Ascending aorta (tissue), 2 donors: ENCODE measurements at regions not wholly inside any gene's neighbourhood (a gene's known extent, or its start where the extent isn't known, plus 50 kb on each side); places are given as distances from the start of the nearest gene placed in this dataset.

Experiments used
- DNase-seq, 2 donors: peaks; one replicate each; pipeline ENCODE4 v3.0.0-alpha.2; 2019; ENCODE audit warnings: low spot score in 2 of 2
- H3K27ac ChIP-seq, 2 donors: fragments of 200-600 bp; sonication (generic); one replicate each; pipeline ENCODE4 v1.5.1; 2016 to 2017; ENCODE audit warnings: mild to moderate bottlenecking in 1 of 2
- H3K27me3 ChIP-seq: fragments of 200-600 bp; sonication (generic); one replicate; pipeline ENCODE4 v1.5.1; 2017
- H3K36me3 ChIP-seq, 2 donors: fragments of 200-600 bp; sonication (generic); one replicate each; pipeline ENCODE4 v1.5.1; 2016
- H3K4me1 ChIP-seq, 2 donors: fragments of 200-600 bp; sonication (generic); one replicate each; pipeline ENCODE4 v1.5.1; 2016 to 2017; ENCODE audit warnings: mild to moderate bottlenecking in 1 of 2
- H3K4me3 ChIP-seq, 2 donors: fragments of 200-600 bp; sonication (generic); one replicate each; pipeline ENCODE4 v1.5.1; 2016 to 2017; ENCODE audit warnings: mild to moderate bottlenecking in 1 of 2
- H3K9me3 ChIP-seq, 2 donors: fragments of 200-600 bp; sonication (generic); one replicate each; pipeline ENCODE4 v1.5.1; 2016
- CTCF ChIP-seq, 3 experiments: fragments of 200-600 bp in 2 of 3; fragments of 450-650 bp in 1 of 3; sonication (generic) in 2 of 3; IDR thresholded peaks; one replicate each; pipeline ENCODE4 v1.5.1; 2016 to 2019; ENCODE audit warnings: antibody characterized with exemption in 3 of 3, mild to moderate bottlenecking in 1 of 3, moderate library complexity in 1 of 3
- intact Hi-C: fragments of 100-400 bp; cut with DNase I; formaldehyde crosslinking; loops from one replicate; pipeline ENCODE4 v1.15.1; 2023

GRCh38 chr13:34502621-34503020, 439.4 kb upstream of the NBEA start:
- Histone ChIP-seq H3K4me1 (no peaks in the 10 kb centered on the region), H3K9me3 (no peaks in the 10 kb centered on the region), H3K27me3 (no peaks in the 10 kb centered on the region), H3K27ac (no peak overlapping the region), H3K4me3 (no peak overlapping the region), H3K36me3 (no peaks in the 10 kb centered on the region)
- no peak for TF ChIP-seq CTCF (IDR thresholded peaks at IDR 0.05)
- intact Hi-C loops: no loop called here
- no peak for DNase-seq

GRCh38 chr13:34506796-34507195, 435.3 kb upstream of the NBEA start:
- no peaks in the 10 kb centered on the region for H3K27me3 ChIP-seq
- no peaks in the 10 kb centered on the region for H3K9me3 ChIP-seq
- no peaks in the 10 kb centered on the region for H3K4me1 ChIP-seq
- DNase-seq: no peak
- no peak overlapping the region for H3K4me3 ChIP-seq
- H3K36me3 ChIP-seq: no peaks in the 10 kb centered on the region
- H3K27ac ChIP-seq: no peak overlapping the region
- no peak for TF ChIP-seq CTCF (IDR thresholded peaks at IDR 0.05)
- intact Hi-C loops: no loop called here

GRCh38 chr13:34507630-34508029, 434.4 kb upstream of the NBEA start:
- Histone ChIP-seq H3K36me3 (no peaks in the 10 kb centered on the region), H3K9me3 (no peaks in the 10 kb centered on the region), H3K27me3 (no peaks in the 10 kb centered on the region), H3K27ac (no peak overlapping the region), H3K4me1 (no peaks in the 10 kb centered on the region), H3K4me3 (no peak overlapping the region)
- intact Hi-C loops: no loop called here
- no peak for TF ChIP-seq CTCF (IDR thresholded peaks at IDR 0.05)
- no peak for DNase-seq

- H3K27me3 ChIP-seq: no peaks in the 10 kb centered on the region
- no peaks in the 10 kb centered on the region for H3K36me3 ChIP-seq
- DNase-seq: no peak
- no peaks in the 10 kb centered on the region for H3K9me3 ChIP-seq
- no peak overlapping the region for H3K4me3 ChIP-seq
- TF ChIP-seq CTCF (IDR thresholded peaks at IDR 0.05): no peak
- intact Hi-C loops: no loop called here
- H3K4me1 ChIP-seq: no peaks in the 10 kb centered on the region
- H3K27ac ChIP-seq: no peak overlapping the region
These were observed 429.3 kb upstream of the NBEA start for GRCh38 chr13:34512817-34513216.

GRCh38 chr13:34513526-34513925, 428.5 kb upstream of the NBEA start:
- Histone ChIP-seq H3K4me1 (no peaks in the 10 kb centered on the region), H3K27me3 (no peaks in the 10 kb centered on the region), H3K27ac (no peak overlapping the region), H3K9me3 (no peaks in the 10 kb centered on the region), H3K36me3 (no peaks in the 10 kb centered on the region), H3K4me3 (no peak overlapping the region)
- no peak for TF ChIP-seq CTCF (IDR thresholded peaks at IDR 0.05)
- no peak for DNase-seq
- intact Hi-C loops: no loop called here

- no peak overlapping the region for H3K4me3 ChIP-seq
- no peak overlapping the region for H3K27ac ChIP-seq
- no peaks in the 10 kb centered on the region for H3K9me3 ChIP-seq
- no peaks in the 10 kb centered on the region for H3K4me1 ChIP-seq
- no peak for DNase-seq
- intact Hi-C loops: no loop called here
- TF ChIP-seq CTCF (IDR thresholded peaks at IDR 0.05): no peak
- no peaks in the 10 kb centered on the region for H3K27me3 ChIP-seq
- no peaks in the 10 kb centered on the region for H3K36me3 ChIP-seq
These were observed 426.9 kb upstream of the NBEA start for GRCh38 chr13:34515201-34515600.
